GM23338 (cell line): ENCODE measurements at regions not wholly inside any gene's neighbourhood (a gene's known extent, or its start where the extent isn't known, plus 50 kb on each side); places are given as distances from the start of the nearest gene placed in this dataset.

Experiments
- ATAC-seq: fragments of 200-7000 bp; cut with Tn5 transposase; 3 replicates; pipeline ENCODE4 v1.9.1; 2020
- DNase-seq: peaks from one replicate; pipeline ENCODE4 v3.0.0-alpha.2; 2015; ENCODE audit warnings: low spot score
- H2AFZ ChIP-seq: fragments of 200-600 bp; sonication (generic); 2 replicates; pipeline ENCODE4 v1.8.0; 2016; ENCODE audit warnings: antibody characterized with exemption, mild to moderate bottlenecking, moderate library complexity
- H3F3A ChIP-seq: fragments of 200-600 bp; sonication (generic); replicated peaks from 2 replicates; pipeline ENCODE4 v1.8.0; 2017; ENCODE audit warnings: antibody characterized with exemption, mixed run types, low read depth
- H3K27ac ChIP-seq: fragments of 200-600 bp; sonication (generic); 2 replicates; pipeline ENCODE4 v1.6.1; 2016; ENCODE audit warnings: low read depth
- H3K27me3 ChIP-seq: fragments of 200-600 bp; sonication (generic); 2 replicates; pipeline ENCODE4 v1.8.0; 2016; ENCODE audit warnings: mild to moderate bottlenecking, mixed run types, moderate library complexity; ENCODE audit not compliant: insufficient read depth
- H3K36me3 ChIP-seq: fragments of 200-600 bp; sonication (generic); 2 replicates; pipeline ENCODE4 v1.8.0; 2016; ENCODE audit warnings: mild to moderate bottlenecking; ENCODE audit not compliant: insufficient read depth
- H3K4me1 ChIP-seq: fragments of 200-600 bp; sonication (generic); 2 replicates; pipeline ENCODE4 v1.8.0; 2016; ENCODE audit warnings: mild to moderate bottlenecking, moderate library complexity; ENCODE audit not compliant: insufficient read depth
- H3K4me2 ChIP-seq: fragments of 200-600 bp; sonication (generic); 2 replicates; pipeline ENCODE4 v1.7.1; 2017; ENCODE audit warnings: mixed run types
- H3K4me3 ChIP-seq: fragments of 200-600 bp; sonication (generic); 2 replicates; pipeline ENCODE4 v1.6.1; 2016; ENCODE audit warnings: mixed run types
- H3K79me2 ChIP-seq: fragments of 200-600 bp; sonication (generic); replicated peaks from 2 replicates; pipeline ENCODE4 v1.8.0; 2017; ENCODE audit warnings: mild to moderate bottlenecking; ENCODE audit not compliant: insufficient read depth
- H3K9me2 ChIP-seq: fragments of 200-600 bp; sonication (generic); 2 replicates; pipeline ENCODE4 v1.8.0; 2017; ENCODE audit not compliant: insufficient read depth
- H4K20me1 ChIP-seq: fragments of 200-600 bp; sonication (generic); replicated peaks from 2 replicates; pipeline ENCODE4 v1.8.0; 2017; ENCODE audit warnings: mild to moderate bottlenecking; ENCODE audit not compliant: insufficient read depth
- H3K27ac Mint-ChIP-seq: 2 replicates; pipeline ENCODE4 v1.8.0; 2020; ENCODE audit warnings: inconsistent platforms, mild to moderate bottlenecking, moderate library complexity, mixed read lengths
- H3K27me3 Mint-ChIP-seq: 3 replicates; pipeline ENCODE4 v1.8.0; 2022; ENCODE audit warnings: low read depth, mild to moderate bottlenecking, moderate library complexity, mixed read lengths, inconsistent platforms; ENCODE audit not compliant: insufficient read depth, poor library complexity
- H3K36me3 Mint-ChIP-seq: 3 replicates; pipeline ENCODE4 v1.8.0; 2021; ENCODE audit warnings: low read depth, mild to moderate bottlenecking, inconsistent platforms, moderate library complexity, mixed read lengths
- H3K4me1 Mint-ChIP-seq: 3 replicates; pipeline ENCODE4 v1.8.0; 2020; ENCODE audit warnings: mild to moderate bottlenecking, inconsistent platforms, mixed read lengths
- H3K4me3 Mint-ChIP-seq: 3 replicates; pipeline ENCODE4 v1.8.0; 2021; ENCODE audit warnings: moderate library complexity, mild to moderate bottlenecking, inconsistent platforms, mixed read lengths
- H3K9me3 Mint-ChIP-seq: 3 replicates; pipeline ENCODE4 v1.8.0; 2020; ENCODE audit warnings: moderate library complexity, mild to moderate bottlenecking, inconsistent platforms, mixed read lengths
- CREB1 ChIP-seq: fragments of 250-450 bp; sonication (Bioruptor Pico); IDR thresholded peaks from 2 replicates; pipeline ENCODE4 v1.5.0; 2020; ENCODE audit warnings: low read depth, mild to moderate bottlenecking, moderate library complexity
- EZH2 ChIP-seq: fragments of 200-600 bp; sonication (generic); IDR thresholded peaks from one replicate; pipeline ENCODE4 v1.8.0; 2017; ENCODE audit warnings: antibody characterized with exemption, mild to moderate bottlenecking, low read depth; ENCODE audit not compliant: unreplicated experiment
- NANOG ChIP-seq: IDR thresholded peaks from 2 replicates; pipeline ENCODE4 v1.6.1; 2016; ENCODE audit warnings: antibody characterized with exemption, borderline replicate concordance
- ZNF114 ChIP-seq: fragments of 250-450 bp; sonication (Bioruptor Pico); IDR thresholded peaks from 2 replicates; pipeline ENCODE4 v1.5.0; 2020; ENCODE audit warnings: mild to moderate bottlenecking, moderate library complexity
- ZNF331 ChIP-seq: fragments of 250-450 bp; sonication (Bioruptor Pico); IDR thresholded peaks from 2 replicates; pipeline ENCODE4 v1.5.0; 2020; ENCODE audit warnings: low read depth, mild to moderate bottlenecking, moderate library complexity
- TF ChIP-seq, protein P1 (sequence below), 2 experiments: fragments of 200-600 bp in 1 of 2; sonication (generic) in 1 of 2; conservative IDR thresholded peaks; 2 replicates each; pipeline versions ENCODE4 v1.5.1 to v1.6.1; 2016 to 2017; ENCODE audit warnings: antibody characterized with exemption in 2 of 2, low read depth in 2 of 2, mild to moderate bottlenecking in 2 of 2, moderate library complexity in 1 of 2
- TF ChIP-seq, protein P2 (sequence below): IDR thresholded peaks from one replicate; pipeline ENCODE4 v1.6.1; 2018; ENCODE audit warnings: antibody characterized with exemption; ENCODE audit not compliant: unreplicated experiment

DNA sequence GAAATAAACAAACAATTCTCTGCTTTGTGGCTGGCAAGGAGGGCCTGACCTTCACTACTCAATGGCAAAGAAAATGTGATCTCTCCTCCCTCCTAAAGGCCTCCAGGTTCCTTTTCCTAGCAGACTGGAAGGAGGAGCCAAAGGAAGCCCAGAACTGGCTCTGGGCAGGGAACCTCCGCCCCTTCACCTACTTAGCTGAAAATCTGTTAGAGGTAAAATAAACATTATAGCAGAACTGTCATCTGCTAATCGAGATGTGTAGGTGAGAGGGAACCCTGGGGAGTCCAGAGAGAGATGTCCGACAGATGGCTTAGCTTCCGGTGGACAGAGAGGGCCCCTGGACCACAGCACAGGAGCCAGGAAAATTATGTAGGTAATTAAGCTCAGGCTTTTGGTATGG, 75.2 kb upstream of the KCNA3 start (continued):
- TF ChIP-seq, protein P1, sequence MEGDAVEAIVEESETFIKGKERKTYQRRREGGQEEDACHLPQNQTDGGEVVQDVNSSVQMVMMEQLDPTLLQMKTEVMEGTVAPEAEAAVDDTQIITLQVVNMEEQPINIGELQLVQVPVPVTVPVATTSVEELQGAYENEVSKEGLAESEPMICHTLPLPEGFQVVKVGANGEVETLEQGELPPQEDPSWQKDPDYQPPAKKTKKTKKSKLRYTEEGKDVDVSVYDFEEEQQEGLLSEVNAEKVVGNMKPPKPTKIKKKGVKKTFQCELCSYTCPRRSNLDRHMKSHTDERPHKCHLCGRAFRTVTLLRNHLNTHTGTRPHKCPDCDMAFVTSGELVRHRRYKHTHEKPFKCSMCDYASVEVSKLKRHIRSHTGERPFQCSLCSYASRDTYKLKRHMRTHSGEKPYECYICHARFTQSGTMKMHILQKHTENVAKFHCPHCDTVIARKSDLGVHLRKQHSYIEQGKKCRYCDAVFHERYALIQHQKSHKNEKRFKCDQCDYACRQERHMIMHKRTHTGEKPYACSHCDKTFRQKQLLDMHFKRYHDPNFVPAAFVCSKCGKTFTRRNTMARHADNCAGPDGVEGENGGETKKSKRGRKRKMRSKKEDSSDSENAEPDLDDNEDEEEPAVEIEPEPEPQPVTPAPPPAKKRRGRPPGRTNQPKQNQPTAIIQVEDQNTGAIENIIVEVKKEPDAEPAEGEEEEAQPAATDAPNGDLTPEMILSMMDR (conservative IDR thresholded peaks at IDR 0.05; ENCODE audit: low read depth in 2 of 2) = no peak
- TF ChIP-seq EZH2 = no peak
- no peak for TF ChIP-seq ZNF114 (CRISPR knock-in tag)
- TF ChIP-seq CREB1 (CRISPR knock-in tag) = no peak

DNA sequence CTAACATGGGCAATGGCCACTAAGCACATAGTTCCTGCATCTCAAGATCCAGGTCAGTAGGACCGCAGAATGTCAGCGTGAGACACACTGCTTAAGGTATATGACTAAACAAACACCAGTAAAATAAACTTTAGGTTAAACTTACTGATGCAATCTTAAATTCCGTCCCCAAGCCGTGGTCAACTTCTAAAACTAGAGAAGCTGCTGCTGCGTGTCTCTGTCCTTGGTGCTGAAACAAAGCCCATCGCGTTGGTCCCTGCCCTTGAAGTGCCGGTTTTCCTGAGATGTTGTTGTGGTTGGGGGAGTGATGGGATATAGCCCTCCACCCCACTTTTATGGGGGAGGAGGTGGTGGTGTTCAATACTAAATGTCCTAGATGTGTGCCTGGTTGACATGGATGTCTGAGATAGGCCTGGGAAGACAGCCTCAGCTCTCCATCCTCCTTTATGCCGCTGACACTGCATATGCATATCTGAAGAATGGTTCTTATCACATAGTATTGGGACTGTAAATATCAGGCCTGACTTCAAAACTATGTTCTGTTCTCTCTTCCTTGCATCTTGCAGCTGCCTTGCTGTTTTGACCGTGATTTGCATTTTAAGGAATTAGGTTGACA, 72.0 kb upstream of the KCNA3 start:
- Histone ChIP-seq H3K27me3 (no peaks in the 10 kb centered on the region), H3K4me3 (no peak overlapping the region), H3K4me1 (peaks cover 37% of the 10 kb centered on the region), H4K20me1 (no peaks in the 10 kb centered on the region), H3K36me3 (no peaks in the 10 kb centered on the region), H3K4me2 (no peak overlapping the region), H3K9me2 (peaks cover 9% of the 10 kb centered on the region; the same call in 1 of the 2 replicates), H2AFZ (no peak overlapping the region), H3F3A (no peaks in the 10 kb centered on the region), H3K79me2 (no peaks in the 10 kb centered on the region), H3K27ac (no peak overlapping the region)
- ATAC-seq (peak; percentile 66), DNase-seq (peak; percentile 88)
- peaks cover 34% of the 10 kb centered on the region for H3K4me1 Mint-ChIP-seq
- H3K4me3 Mint-ChIP-seq = no peak overlapping the region
- no peak for TF ChIP-seq ZNF331 (CRISPR knock-in tag)
- TF ChIP-seq, protein P2, sequence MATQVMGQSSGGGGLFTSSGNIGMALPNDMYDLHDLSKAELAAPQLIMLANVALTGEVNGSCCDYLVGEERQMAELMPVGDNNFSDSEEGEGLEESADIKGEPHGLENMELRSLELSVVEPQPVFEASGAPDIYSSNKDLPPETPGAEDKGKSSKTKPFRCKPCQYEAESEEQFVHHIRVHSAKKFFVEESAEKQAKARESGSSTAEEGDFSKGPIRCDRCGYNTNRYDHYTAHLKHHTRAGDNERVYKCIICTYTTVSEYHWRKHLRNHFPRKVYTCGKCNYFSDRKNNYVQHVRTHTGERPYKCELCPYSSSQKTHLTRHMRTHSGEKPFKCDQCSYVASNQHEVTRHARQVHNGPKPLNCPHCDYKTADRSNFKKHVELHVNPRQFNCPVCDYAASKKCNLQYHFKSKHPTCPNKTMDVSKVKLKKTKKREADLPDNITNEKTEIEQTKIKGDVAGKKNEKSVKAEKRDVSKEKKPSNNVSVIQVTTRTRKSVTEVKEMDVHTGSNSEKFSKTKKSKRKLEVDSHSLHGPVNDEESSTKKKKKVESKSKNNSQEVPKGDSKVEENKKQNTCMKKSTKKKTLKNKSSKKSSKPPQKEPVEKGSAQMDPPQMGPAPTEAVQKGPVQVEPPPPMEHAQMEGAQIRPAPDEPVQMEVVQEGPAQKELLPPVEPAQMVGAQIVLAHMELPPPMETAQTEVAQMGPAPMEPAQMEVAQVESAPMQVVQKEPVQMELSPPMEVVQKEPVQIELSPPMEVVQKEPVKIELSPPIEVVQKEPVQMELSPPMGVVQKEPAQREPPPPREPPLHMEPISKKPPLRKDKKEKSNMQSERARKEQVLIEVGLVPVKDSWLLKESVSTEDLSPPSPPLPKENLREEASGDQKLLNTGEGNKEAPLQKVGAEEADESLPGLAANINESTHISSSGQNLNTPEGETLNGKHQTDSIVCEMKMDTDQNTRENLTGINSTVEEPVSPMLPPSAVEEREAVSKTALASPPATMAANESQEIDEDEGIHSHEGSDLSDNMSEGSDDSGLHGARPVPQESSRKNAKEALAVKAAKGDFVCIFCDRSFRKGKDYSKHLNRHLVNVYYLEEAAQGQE = peak; percentile 91
- H3K9me3 Mint-ChIP-seq = no peaks in the 10 kb centered on the region
- H3K27ac Mint-ChIP-seq = no peak overlapping the region
- H3K36me3 Mint-ChIP-seq = no peaks in the 10 kb centered on the region
- no peaks in the 10 kb centered on the region for H3K27me3 Mint-ChIP-seq

DNA sequence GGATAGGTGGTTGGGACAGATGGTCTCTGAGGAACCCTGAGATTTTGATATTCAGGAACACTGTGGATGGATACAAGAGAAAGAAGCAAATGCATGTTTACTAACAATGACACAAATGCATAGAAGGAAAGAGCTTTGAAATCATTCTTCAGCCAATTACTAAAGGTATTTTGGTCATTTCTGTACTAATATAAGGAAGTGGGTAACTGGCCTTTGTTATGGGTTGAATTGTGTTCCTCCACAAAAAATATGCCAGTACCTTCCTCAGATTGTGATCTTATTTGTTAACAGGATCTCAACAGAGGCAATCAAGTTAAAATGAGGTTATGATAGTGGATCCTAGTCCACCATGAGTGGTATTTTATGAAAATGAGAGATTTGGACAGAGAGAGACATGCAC, 68.7 kb upstream of the KCNA3 start:
- H3K4me1 Mint-ChIP-seq = peaks cover 5% of the 10 kb centered on the region
- Histone ChIP-seq H3K4me2 (no peak overlapping the region), H3F3A (no peaks in the 10 kb centered on the region), H3K79me2 (no peaks in the 10 kb centered on the region), H3K27ac (no peak overlapping the region), H4K20me1 (0 out of 2 replicates have a peak, but pooled peaks cover 3% of the 10 kb centered on the region), H3K4me3 (no peak overlapping the region), H3K4me1 (peaks cover 3% of the 10 kb centered on the region; the same call in 1 of the 2 replicates), H3K27me3 (no peaks in the 10 kb centered on the region), H3K9me2 (peaks cover 9% of the 10 kb centered on the region; the same call in 1 of the 2 replicates), H2AFZ (no peak overlapping the region), H3K36me3 (no peaks in the 10 kb centered on the region)
- H3K9me3 Mint-ChIP-seq = no peaks in the 10 kb centered on the region
- no peak overlapping the region for H3K27ac Mint-ChIP-seq
- ATAC-seq (no peak), DNase-seq (no peak)
- no peaks in the 10 kb centered on the region for H3K27me3 Mint-ChIP-seq
- H3K36me3 Mint-ChIP-seq = no peaks in the 10 kb centered on the region
- H3K4me3 Mint-ChIP-seq = no peak overlapping the region
- TF ChIP-seq NANOG (no peak), EZH2 (no peak)
- TF ChIP-seq, protein P2 = no peak
